MCF 10A (cell line): ENCODE measurements at regions not wholly inside any gene's neighbourhood (a gene's known extent, or its start where the extent isn't known, plus 50 kb on each side); places are given as distances from the start of the nearest gene placed in this dataset.
"Not testable (repeated sequence)": the region's sequence is repeated elsewhere in the genome, so short reads cannot be mapped to it uniquely, and the experiment has no call there.

ENCODE experiments used
- BruUV-seq: library from RNA; stranded (reverse); fragments of 400-500 nt; replicated peaks from 2 replicates; lab custom pipeline; 2021; lab: Mats Ljungman, UMichigan
- CTCF ChIA-PET: fragments of 300-600 bp; sonication (Branson Sonifier 250); formaldehyde crosslinking; extraction: SDS; loops from one replicate; lab custom pipeline; 2021; ENCODE audit warnings: antibody characterized with exemption, inconsistent platforms; lab: Yijun Ruan, JAX
- POLR2A ChIA-PET: fragments of 300-600, 350-650 bp; sonication (Branson Sonifier 250); formaldehyde crosslinking; extraction: SDS; loops from one replicate; lab custom pipeline; 2020; ENCODE audit warnings: antibody characterized with exemption, inconsistent platforms; lab: Yijun Ruan, JAX
- DNase-seq: peaks from one replicate; pipeline ENCODE4 v3.0.0-alpha.2; 2018; ENCODE audit not compliant: unreplicated experiment
- H3K27ac Mint-ChIP-seq: one replicate; pipeline ENCODE4 v1.8.0; 2022; ENCODE audit warnings: mild to moderate bottlenecking, low read depth, mixed read lengths; ENCODE audit not compliant: unreplicated experiment
- H3K27me3 Mint-ChIP-seq: one replicate; pipeline ENCODE4 v1.8.0; 2022; ENCODE audit warnings: mixed read lengths; ENCODE audit not compliant: insufficient read depth, unreplicated experiment
- H3K36me3 Mint-ChIP-seq: one replicate; pipeline ENCODE4 v1.8.0; 2022; ENCODE audit warnings: mild to moderate bottlenecking, moderate library complexity, mixed read lengths; ENCODE audit not compliant: insufficient read depth, unreplicated experiment
- H3K4me1 Mint-ChIP-seq: one replicate; pipeline ENCODE4 v1.8.0; 2022; ENCODE audit warnings: mixed read lengths; ENCODE audit not compliant: insufficient read depth, unreplicated experiment
- H3K4me3 Mint-ChIP-seq: one replicate; pipeline ENCODE4 v1.8.0; 2022; ENCODE audit warnings: mild to moderate bottlenecking, moderate library complexity, mixed read lengths; ENCODE audit not compliant: unreplicated experiment
- H3K9me3 Mint-ChIP-seq: one replicate; pipeline ENCODE4 v1.8.0; 2022; ENCODE audit warnings: mixed read lengths; ENCODE audit not compliant: unreplicated experiment
- CTCF ChIP-seq: fragments of 200-600 bp; IDR thresholded peaks from one replicate; pipeline ENCODE4 v1.8.0; 2022; ENCODE audit warnings: antibody characterized with exemption, mild to moderate bottlenecking; ENCODE audit not compliant: unreplicated experiment
- intact Hi-C: fragments of 100-400 bp; cut with micrococcal nuclease; formaldehyde crosslinking; loops from 2 replicates; pipeline ENCODE4 v1.14.1; 2022

GRCh38 chr9:76964612-76965011 is 54.8 kb upstream of the FOXB2 start:
- Mint-ChIP-seq H3K4me3 (no peak overlapping the region), H3K36me3 (no peaks in the 10 kb centered on the region), H3K27ac (no peak overlapping the region), H3K27me3 (peaks cover 13% of the 10 kb centered on the region), H3K4me1 (no peaks in the 10 kb centered on the region), H3K9me3 (peaks cover under 1% of the 10 kb centered on the region)
- ChIA-PET POLR2A (interaction anchor here (0.7 to 0.8 kb wide), 2 partner anchors 52 to 599 kb away, joined by 3 to 4 read pairs; no protein-coding TSS in a partner anchor), CTCF (interaction anchor here (0.7 kb wide), 1 partner anchor 22 kb away, joined by 3 read pairs; no protein-coding TSS in a partner anchor)
- no peak for DNase-seq
- no peak for TF ChIP-seq CTCF
- intact Hi-C loops, result no loop called here
- no TSS peak for BruUV-seq

- H3K36me3 Mint-ChIP-seq, result no peaks in the 10 kb centered on the region
- BruUV-seq, result no TSS peak
- no peaks in the 10 kb centered on the region for H3K4me1 Mint-ChIP-seq
- no peak for DNase-seq
- TF ChIP-seq CTCF, result no peak
- intact Hi-C loops, result no loop called here
- POLR2A ChIA-PET, result no interaction called here
- H3K4me3 Mint-ChIP-seq, result no peak overlapping the region
- CTCF ChIA-PET, result no interaction called here
- H3K27me3 Mint-ChIP-seq, result peaks cover 13% of the 10 kb centered on the region
- H3K27ac Mint-ChIP-seq, result no peak overlapping the region
- H3K9me3 Mint-ChIP-seq, result no peaks in the 10 kb centered on the region
Observed at GRCh38 chr9:76962732-76963131, 56.7 kb upstream of the FOXB2 start.

- no peaks in the 10 kb centered on the region for H3K9me3 Mint-ChIP-seq
- no peaks in the 10 kb centered on the region for H3K36me3 Mint-ChIP-seq
- ChIA-PET CTCF (interaction anchor here (1.3 kb wide), 1 partner anchor 147 kb away, joined by 3 read pairs; no protein-coding TSS in a partner anchor), POLR2A (no interaction called here)
- intact Hi-C loops, result no loop called here
- H3K27me3 Mint-ChIP-seq, result peaks cover 15% of the 10 kb centered on the region
- no peak overlapping the region for H3K4me3 Mint-ChIP-seq
- BruUV-seq, result no TSS peak
- no peak for TF ChIP-seq CTCF
- no peak overlapping the region for H3K27ac Mint-ChIP-seq
- no peak for DNase-seq
- no peaks in the 10 kb centered on the region for H3K4me1 Mint-ChIP-seq
Observed at GRCh38 chr9:76957258-76957657, 51.3 kb upstream of the PRUNE2 start.

- H3K9me3 Mint-ChIP-seq, H3K4me1 Mint-ChIP-seq, BruUV-seq, POLR2A ChIA-PET, H3K27ac Mint-ChIP-seq, H3K36me3 Mint-ChIP-seq, intact Hi-C loops, H3K4me3 Mint-ChIP-seq, DNase-seq: not testable (repeated sequence)
- CTCF ChIA-PET, result interaction anchor here (0.6 to 1.3 kb wide), 2 partner anchors 40 to 146 kb away, joined by 3 read pairs; no protein-coding TSS in a partner anchor
- peaks cover 15% of the 10 kb centered on the region for H3K27me3 Mint-ChIP-seq
Observed at GRCh38 chr9:76956371-76956770, 50.5 kb upstream of the PRUNE2 start.
